ENCODE measurements at regions not wholly inside any gene's neighbourhood (a gene's known extent, or its start where the extent isn't known, plus 50 kb on each side); places are given as distances from the start of the nearest gene placed in this dataset.

- no peak overlapping the region for H3K4me3 ChIP-seq
- H3K27me3 ChIP-seq (replicated peaks in 1 of 7): no peaks in the 10 kb centered on the region
- H3K9me3 ChIP-seq: peaks cover 0 to 19% (median 15%) of the 10 kb centered on the region in 8 donors
- H3K4me1 ChIP-seq: peaks cover 0 to 10% (median 1%) of the 10 kb centered on the region in 6 donors
- intact Hi-C loops (cut with DNase I; ENCODE audit: low total_unique reads): no loop called here
- H3K36me3 ChIP-seq: no peaks in the 10 kb centered on the region
- no peak overlapping the region for H3K27ac ChIP-seq
- no peak for DNase-seq
- TF ChIP-seq POLR2AphosphoS5 (IDR thresholded peaks at IDR 0.05): no peak
- no peak for TF ChIP-seq CTCF (IDR thresholded peaks at IDR 0.05 in 8 of 11, conservative IDR thresholded peaks at IDR 0.05 in 3 of 11)
Observed at GRCh38 chr13:40328091-40328490, 338.4 kb downstream of the FOXO1 start.

- Histone ChIP-seq H3K36me3 (no peaks in the 10 kb centered on the region), H3K9me3 (peaks cover 0 to 3% (median 0%) of the 10 kb centered on the region in 8 donors), H3K4me1 (peaks cover 0 to 10% (median 1%) of the 10 kb centered on the region in 6 donors), H3K4me3 (no peak overlapping the region), H3K27ac (no peak overlapping the region), H3K27me3 (replicated peaks in 1 of 7) (no peaks in the 10 kb centered on the region)
- intact Hi-C loops (cut with DNase I; ENCODE audit: low total_unique reads): no loop called here
- DNase-seq: no peak
- WGBS, 5 donors: 80 to 95% (median 87%) methylated on average over 4 of the region's 4 CpGs
- TF ChIP-seq POLR2AphosphoS5 (IDR thresholded peaks at IDR 0.05) (no peak), CTCF (IDR thresholded peaks at IDR 0.05 in 8 of 11, conservative IDR thresholded peaks at IDR 0.05 in 3 of 11) (no peak), POLR2A (IDR thresholded peaks at IDR 0.05) (no peak)
Observed at GRCh38 chr13:40329781-40330485, 336.5 kb downstream of the FOXO1 start.

- DNase-seq: no peak
- TF ChIP-seq POLR2AphosphoS5 (IDR thresholded peaks at IDR 0.05) (no peak), CTCF (IDR thresholded peaks at IDR 0.05 in 8 of 11, conservative IDR thresholded peaks at IDR 0.05 in 3 of 11) (no peak), POLR2A (IDR thresholded peaks at IDR 0.05) (no peak)
- 93 to 98% (median 95%) methylated on average over 9 of the region's 9 CpGs for WGBS, 5 donors
- intact Hi-C loops (cut with DNase I; ENCODE audit: low total_unique reads): no loop called here
- Histone ChIP-seq H3K27ac (no peak overlapping the region), H3K4me1 (peaks cover 0 to 4% (median under 1%) of the 10 kb centered on the region in 6 donors), H3K27me3 (replicated peaks in 1 of 7) (no peaks in the 10 kb centered on the region), H3K9me3 (no peaks in the 10 kb centered on the region), H3K4me3 (no peak overlapping the region), H3K36me3 (no peaks in the 10 kb centered on the region)
Observed at GRCh38 chr13:40330950-40331349, 335.5 kb downstream of the FOXO1 start.

- H3K36me3 ChIP-seq: no peaks in the 10 kb centered on the region
- no peak for DNase-seq
- TF ChIP-seq POLR2A (IDR thresholded peaks at IDR 0.05) (no peak), POLR2AphosphoS5 (IDR thresholded peaks at IDR 0.05) (no peak), CTCF (IDR thresholded peaks at IDR 0.05 in 8 of 11, conservative IDR thresholded peaks at IDR 0.05 in 3 of 11) (no peak)
- no peak overlapping the region for H3K4me3 ChIP-seq
- H3K27me3 ChIP-seq (replicated peaks in 1 of 7): no peaks in the 10 kb centered on the region
- no peak overlapping the region for H3K27ac ChIP-seq
- intact Hi-C loops (cut with DNase I; ENCODE audit: low total_unique reads): no loop called here
- no peaks in the 10 kb centered on the region for H3K9me3 ChIP-seq
- H3K4me1 ChIP-seq: peaks cover 0 to 4% (median 0%) of the 10 kb centered on the region in 6 donors
Observed at GRCh38 chr13:40331802-40332201, 334.6 kb downstream of the FOXO1 start.
